K562 (cell line): ENCODE measurements at regions not wholly inside any gene's neighbourhood (a gene's known extent, or its start where the extent isn't known, plus 50 kb on each side); places are given as distances from the start of the nearest gene placed in this dataset.

ENCODE experiments used
- ATAC-seq: fragments of 200-7000 bp; cut with Tn5 transposase; 3 replicates; pipeline ENCODE4 v1.9.1; 2020; ENCODE audit warnings: moderate library complexity
- BruUV-seq: library from RNA; stranded (reverse); fragments of 400-500 nt; replicated peaks from 2 replicates; lab custom pipeline; 2021; lab: Mats Ljungman, UMichigan
- CTCF ChIA-PET: fragments of 300-600 bp; formaldehyde crosslinking; extraction: SDS; loops from one replicate; lab custom pipeline; 2021; ENCODE audit warnings: low intra/inter-chr PET ratio; lab: Yijun Ruan, JAX
- POLR2A ChIA-PET: fragments of 300-600, 350-650 bp; sonication (Branson Sonifier 250); formaldehyde crosslinking; extraction: SDS; loops from one replicate; lab custom pipeline; 2021; ENCODE audit warnings: antibody characterized with exemption, inconsistent platforms; lab: Yijun Ruan, JAX
- DNase-seq, 4 experiments: peaks; one replicate each; pipeline versions ENCODE4 v3.0.0 to v3.0.0-alpha.2; 2011 to 2018; ENCODE audit warnings: low spot score in 3 of 4, mixed read lengths in 3 of 4; ENCODE audit errors: extremely low read depth in 1 of 4
- FAIRE-seq: peaks from 2 replicates; lab custom pipeline; 2011; peaks lifted over from hg19 to GRCh38; lab: Jason Lieb, UNC
- H2AFZ ChIP-seq: 2 replicates; pipeline ENCODE4 v1.6.0; 2011; ENCODE audit warnings: low read depth, low read length, control low read depth, inconsistent platforms
- H3K27ac ChIP-seq: fragments of 200-600 bp; 3 replicates; pipeline ENCODE4 v1.8.0; 2011; ENCODE audit warnings: low read depth, mild to moderate bottlenecking, control low read depth, inconsistent platforms, low read length, moderate library complexity, mixed read lengths; ENCODE audit errors: extremely low read depth
- H3K27me3 ChIP-seq, 2 experiments: fragments of 300-600 bp in 1 of 2; 2 replicates in 1 of 2; 3 replicates in 1 of 2; pipeline versions ENCODE4 v1.6.0 to v1.8.0; 2011; ENCODE audit warnings: inconsistent platforms in 2 of 2, low read length in 2 of 2, mild to moderate bottlenecking in 1 of 2, mixed read lengths in 1 of 2, moderate library complexity in 1 of 2; ENCODE audit not compliant: control insufficient read depth in 2 of 2, insufficient read depth in 2 of 2
- H3K36me3 ChIP-seq: fragments of 300-600 bp; 3 replicates; pipeline ENCODE4 v1.8.0; 2011; ENCODE audit warnings: mild to moderate bottlenecking, low read length, inconsistent platforms; ENCODE audit not compliant: control insufficient read depth, insufficient read depth
- H3K4me1 ChIP-seq, 2 experiments: fragments of 200-600 bp in 1 of 2; replicated peaks in 1 of 2; 2 replicates in 1 of 2; 3 replicates in 1 of 2; pipeline versions ENCODE4 v1.5.1 to v1.8.0; 2011; ENCODE audit warnings: inconsistent platforms in 2 of 2, low read length in 2 of 2, mild to moderate bottlenecking in 1 of 2, mixed read lengths in 1 of 2, moderate library complexity in 1 of 2; ENCODE audit not compliant: control insufficient read depth in 2 of 2, insufficient read depth in 2 of 2
- H3K4me2 ChIP-seq: 2 replicates; pipeline ENCODE4 v1.6.1; 2011; ENCODE audit warnings: low read length, control low read depth, inconsistent platforms, mixed read lengths; ENCODE audit not compliant: insufficient read depth
- H3K4me3 ChIP-seq: fragments of 200-600 bp; sonication (generic), shearing (Covaris generic); 2 replicates; pipeline ENCODE4 v1.5.1; 2016; ENCODE audit warnings: control low read depth, inconsistent platforms
- H3K79me2 ChIP-seq: fragments of 200-600 bp; 3 replicates; pipeline ENCODE4 v1.8.0; 2011; ENCODE audit warnings: low read length, inconsistent platforms; ENCODE audit not compliant: control insufficient read depth, insufficient read depth
- H3K9ac ChIP-seq, 2 experiments: 2 replicates each; pipeline versions ENCODE4 v1.6.0 to v1.6.1; 2011; ENCODE audit warnings: low read depth in 2 of 2, low read length in 2 of 2, control low read depth in 1 of 2, inconsistent platforms in 1 of 2, mild to moderate bottlenecking in 1 of 2, mixed read lengths in 1 of 2; ENCODE audit not compliant: insufficient read depth in 1 of 2
- H3K9me1 ChIP-seq: one replicate; pipeline ENCODE4 v1.6.0; 2011; ENCODE audit warnings: inconsistent platforms, mild to moderate bottlenecking, low read length, moderate library complexity; ENCODE audit not compliant: control insufficient read depth, insufficient read depth
- H3K9me3 ChIP-seq: replicated peaks from 2 replicates; pipeline ENCODE4 v1.5.1; 2011; ENCODE audit warnings: low read depth, low read length, inconsistent platforms; ENCODE audit not compliant: control insufficient read depth, insufficient read depth
- H4K20me1 ChIP-seq: replicated peaks from 2 replicates; pipeline ENCODE4 v1.6.1; 2011; ENCODE audit warnings: low read length, inconsistent platforms, mixed read lengths; ENCODE audit not compliant: control insufficient read depth, insufficient read depth
- ARID3A ChIP-seq: IDR thresholded peaks from 2 replicates; pipeline ENCODE4 v1.6.1; 2012; ENCODE audit warnings: low read depth, low read length, improper control_type of control experiment, borderline replicate concordance
- CREB3 ChIP-seq: fragments of 450-650 bp; conservative IDR thresholded peaks from 2 replicates; pipeline ENCODE4 v1.6.1; 2016; ENCODE audit warnings: missing genetic modification characterization, low read depth, mild to moderate bottlenecking, missing compliant biosample characterization, moderate library complexity
- DEAF1 ChIP-seq: fragments of 450-650 bp; formaldehyde crosslinking; IDR thresholded peaks from 2 replicates; pipeline ENCODE4 v1.4.0; 2020; ENCODE audit warnings: mild to moderate bottlenecking, moderate library complexity
- EP300 ChIP-seq: IDR thresholded peaks from 2 replicates; pipeline ENCODE4 v1.6.1; 2012; ENCODE audit warnings: low read length, improper control_type of control experiment
- EP400 ChIP-seq: fragments of 450-650 bp; IDR thresholded peaks from 2 replicates; pipeline ENCODE4 v1.6.1; 2017; ENCODE audit warnings: antibody characterized with exemption, mild to moderate bottlenecking, moderate library complexity
- FOXJ2 ChIP-seq: fragments of 200-800 bp; sonication (Bioruptor generic); IDR thresholded peaks from 2 replicates; pipeline ENCODE4 v1.6.1; 2016; ENCODE audit warnings: missing genetic modification characterization, missing compliant biosample characterization
- FOXJ3 ChIP-seq: sonication (generic); formaldehyde crosslinking; IDR thresholded peaks from 2 replicates; pipeline ENCODE4 v1.4.0; 2020; ENCODE audit warnings: mild to moderate bottlenecking, missing genetic modification reagents
- FUS ChIP-seq: fragments of 200-400 bp; formaldehyde crosslinking; optimal IDR thresholded peaks from 2 replicates; pipeline ENCODE3; 2017; ENCODE audit warnings: low read depth, low read length
- GATAD2A ChIP-seq: fragments of 450-650 bp; IDR thresholded peaks from 2 replicates; pipeline ENCODE4 v1.6.1; 2017
- GATAD2B ChIP-seq: fragments of 450-650 bp; IDR thresholded peaks from 2 replicates; pipeline ENCODE4 v1.6.1; 2017; ENCODE audit warnings: mild to moderate bottlenecking, borderline replicate concordance
- MCM7 ChIP-seq, 2 experiments: fragments of 450-650 bp; IDR thresholded peaks; 2 replicates each; pipeline ENCODE4 v1.6.1; 2016 to 2018
- MYC ChIP-seq, 2 experiments: fragments of 250-450 bp in 1 of 2; sonication (Bioruptor Pico) in 1 of 2; IDR thresholded peaks; 2 replicates each; pipeline versions ENCODE4 v1.5.1 to v1.6.1; 2012 to 2021; ENCODE audit warnings: low read depth in 2 of 2, borderline replicate concordance in 1 of 2, improper control_type of control experiment in 1 of 2, low read length in 1 of 2, mild to moderate bottlenecking in 1 of 2, moderate library complexity in 1 of 2
- SAFB ChIP-seq: fragments of 200-400 bp; formaldehyde crosslinking; IDR thresholded peaks from 2 replicates; pipeline ENCODE4 v1.6.1; 2017; ENCODE audit warnings: low read depth, low read length, borderline replicate concordance
- SMC3 ChIP-seq: conservative IDR thresholded peaks from 2 replicates; pipeline ENCODE4 v1.6.1; 2011; ENCODE audit warnings: low read depth, low read length, improper control_type of control experiment; ENCODE audit not compliant: insufficient read depth
- ZBTB49 ChIP-seq: sonication (generic); formaldehyde crosslinking; IDR thresholded peaks from 2 replicates; pipeline ENCODE4 v1.8.0; 2022; ENCODE audit warnings: missing genetic modification reagents, mild to moderate bottlenecking, borderline replicate concordance
- ZNF239 ChIP-seq: fragments of 250-450 bp; sonication (Bioruptor Pico); IDR thresholded peaks from 2 replicates; pipeline ENCODE4 v1.4.0; 2020; ENCODE audit warnings: mild to moderate bottlenecking
- WGBS: fragments of 100-300 bp; shearing (Covaris generic); methylation state at CpG from one replicate; pipeline ENCODE4 v1.1.6; 2016; ENCODE audit warnings: low coverage, mixed read lengths; ENCODE audit not compliant: insufficient coverage; ENCODE audit errors: missing lambda C conversion rate; 5-methylcytosine and 5-hydroxymethylcytosine counted together
- in situ Hi-C: fragments of 300-500 bp; cut with MboI; formaldehyde crosslinking; loops from 4 replicates; pipeline ENCODE4 v1.15.0; 2018; ENCODE audit warnings: inconsistent platforms, mixed read lengths
- intact Hi-C: fragments of 100-400 bp; cut with micrococcal nuclease; formaldehyde crosslinking; loops from 2 replicates; pipeline ENCODE4 v1.14.2; 2022

- Histone ChIP-seq H4K20me1 (no peaks in the 10 kb centered on the region), H3K9me3 (no peaks in the 10 kb centered on the region), H2AFZ (no peak overlapping the region), H3K27me3 (no peaks in the 10 kb centered on the region), H3K4me2 (no peak overlapping the region), H3K9ac (no peak overlapping the region), H3K36me3 (no peaks in the 10 kb centered on the region), H3K4me3 (no peak overlapping the region), H3K4me1 (no peaks in the 10 kb centered on the region), H3K27ac (no peak overlapping the region)
- intact Hi-C loops: no loop called here
- in situ Hi-C loops: no loop called here
- 0% methylated on average over 3 of the region's 3 CpGs for WGBS
- ATAC-seq (no peak), DNase-seq (no peak)
- BruUV-seq: no TSS peak
- no peak for TF ChIP-seq ZBTB49 (CRISPR knock-in tag)
- no peak for TF ChIP-seq CREB3 (tag)
- TF ChIP-seq FOXJ3 (CRISPR knock-in tag): no peak
- no peak for TF ChIP-seq MYC (IDR thresholded peaks at IDR 0.05; ENCODE audit: low read depth, low read length)
- no peak for TF ChIP-seq MYC (CRISPR knock-in tag; IDR thresholded peaks at IDR 0.05; ENCODE audit: borderline replicate concordance, low read depth)
- TF ChIP-seq EP400: no peak
- TF ChIP-seq DEAF1 (CRISPR knock-in tag): no peak
- no peak for TF ChIP-seq MCM7 (IDR thresholded peaks at IDR 0.05)
- no peak for TF ChIP-seq EP300
- TF ChIP-seq FUS: no peak
- TF ChIP-seq ZNF239 (CRISPR knock-in tag): no peak
- no peak for TF ChIP-seq GATAD2B
- TF ChIP-seq SMC3: no peak
- TF ChIP-seq ARID3A: no peak
- no peak for TF ChIP-seq FOXJ2 (tag)
- TF ChIP-seq GATAD2A: no peak
- TF ChIP-seq SAFB: no peak
- TF ChIP-seq, all 486 proteins: peak for 0
- no peak for FAIRE-seq
- POLR2A ChIA-PET: no interaction called here
- Histone ChIP-seq H3K9me1 (no peaks in the 10 kb centered on the region), H3K79me2 (no peaks in the 10 kb centered on the region)
- CTCF ChIA-PET: no interaction called here
Measured at GRCh38 chr12:78419513-78419912, 445.1 kb upstream of the SYT1 start.
